Loucy (cell line): ENCODE measurements at regions not wholly inside any gene's neighbourhood (a gene's known extent, or its start where the extent isn't known, plus 50 kb on each side); places are given as distances from the start of the nearest gene placed in this dataset.

Experiments used
- H2AFZ ChIP-seq: fragments of 200-600 bp; sonication (generic); 2 replicates; pipeline ENCODE4 v1.6.0; 2016; ENCODE audit warnings: antibody characterized with exemption, mild to moderate bottlenecking, low read length, moderate library complexity
- H3F3A ChIP-seq: fragments of 200-600 bp; 2 replicates; pipeline ENCODE4 v1.6.0; 2016; ENCODE audit warnings: antibody characterized with exemption, low read depth, mild to moderate bottlenecking
- H3K27me3 ChIP-seq: fragments of 200-600 bp; sonication (generic); 2 replicates; pipeline ENCODE4 v1.6.1; 2014; ENCODE audit warnings: low read length, mild to moderate bottlenecking; ENCODE audit not compliant: insufficient read depth, poor library complexity, severe bottlenecking
- H3K36me3 ChIP-seq: fragments of 200-600 bp; sonication (generic); 2 replicates; pipeline ENCODE4 v1.6.1; 2016; ENCODE audit warnings: low read length; ENCODE audit not compliant: insufficient read depth
- H3K4me1 ChIP-seq: fragments of 200-600 bp; sonication (generic); 2 replicates; pipeline ENCODE4 v1.5.1; 2014; ENCODE audit warnings: low read length, mild to moderate bottlenecking; ENCODE audit not compliant: insufficient read depth, poor library complexity, severe bottlenecking
- H3K4me2 ChIP-seq: fragments of 200-600 bp; sonication (generic); 2 replicates; pipeline ENCODE4 v1.6.0; 2014; ENCODE audit warnings: antibody characterized with exemption, low read length, low read depth, mild to moderate bottlenecking; ENCODE audit not compliant: poor library complexity, severe bottlenecking
- H3K4me3 ChIP-seq: fragments of 200-600 bp; sonication (generic); 2 replicates; pipeline ENCODE4 v1.5.1; 2014; ENCODE audit warnings: low read length, mild to moderate bottlenecking, mixed read lengths; ENCODE audit not compliant: poor library complexity, severe bottlenecking
- H3K79me2 ChIP-seq: fragments of 200-600 bp; sonication (generic); 2 replicates; pipeline ENCODE4 v1.6.1; 2014; ENCODE audit warnings: low read length; ENCODE audit not compliant: insufficient read depth
- H3K9ac ChIP-seq: fragments of 200-600 bp; sonication (generic); 2 replicates; pipeline ENCODE4 v1.6.0; 2014; ENCODE audit warnings: mild to moderate bottlenecking, low read depth, low read length, moderate library complexity; ENCODE audit not compliant: poor library complexity, severe bottlenecking
- H3K9me2 ChIP-seq: fragments of 200-600 bp; sonication (generic); replicated peaks from 2 replicates; pipeline ENCODE4 v1.6.1; 2016; ENCODE audit warnings: low read depth, low read length, mixed read lengths
- H3K9me3 ChIP-seq: fragments of 200-600 bp; sonication (generic); 2 replicates; pipeline ENCODE4 v1.6.1; 2014; ENCODE audit warnings: mild to moderate bottlenecking, antibody characterized with exemption, low read length, low read depth; ENCODE audit not compliant: insufficient read depth
- H4K20me1 ChIP-seq: fragments of 200-600 bp; sonication (generic); 2 replicates; pipeline ENCODE4 v1.6.0; 2014; ENCODE audit warnings: antibody characterized with exemption, low read length, mild to moderate bottlenecking; ENCODE audit not compliant: insufficient read depth, poor library complexity, severe bottlenecking
- EZH2phosphoT487 ChIP-seq: fragments of 200-600 bp; IDR thresholded peaks from 2 replicates; pipeline ENCODE4 v1.6.1; 2018; ENCODE audit warnings: antibody characterized with exemption, mild to moderate bottlenecking, moderate library complexity, borderline replicate concordance
- TF ChIP-seq, protein P1 (sequence below): fragments of 200-600 bp; sonication (generic); conservative IDR thresholded peaks from 2 replicates; pipeline ENCODE4 v1.5.1; 2014; ENCODE audit warnings: mild to moderate bottlenecking, antibody characterized with exemption, low read length

DNA sequence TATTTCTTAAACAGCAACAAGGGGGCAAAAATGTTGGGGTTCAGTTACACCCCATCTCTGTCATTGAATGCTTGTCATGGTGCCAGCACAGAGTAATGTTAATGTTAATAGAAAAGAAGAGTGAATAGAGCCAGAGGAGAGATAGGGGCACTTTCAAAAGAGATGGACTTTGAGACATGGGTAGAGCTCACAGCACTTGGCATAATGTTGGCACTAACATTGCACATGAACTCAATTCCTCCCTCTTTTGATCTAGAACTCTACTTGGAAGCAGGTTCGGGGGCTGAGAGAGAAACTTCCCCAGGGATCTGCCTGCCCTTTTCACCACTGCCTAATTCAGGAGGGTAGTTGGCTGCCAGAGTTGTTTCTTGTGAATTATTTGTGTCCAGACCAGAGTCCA lies 188.0 kb upstream of the ADRA1D start:
- Histone ChIP-seq H2AFZ (no peak overlapping the region), H3F3A (no peaks in the 10 kb centered on the region), H3K36me3 (no peaks in the 10 kb centered on the region), H3K4me1 (no peaks in the 10 kb centered on the region), H3K27me3 (no peaks in the 10 kb centered on the region), H3K9me2 (no peaks in the 10 kb centered on the region), H4K20me1 (no peaks in the 10 kb centered on the region), H3K79me2 (no peaks in the 10 kb centered on the region), H3K4me3 (no peak overlapping the region), H3K9me3 (no peaks in the 10 kb centered on the region), H3K4me2 (no peak overlapping the region), H3K9ac (no peak overlapping the region)
- TF ChIP-seq EZH2phosphoT487, result no peak
- TF ChIP-seq, protein P1, sequence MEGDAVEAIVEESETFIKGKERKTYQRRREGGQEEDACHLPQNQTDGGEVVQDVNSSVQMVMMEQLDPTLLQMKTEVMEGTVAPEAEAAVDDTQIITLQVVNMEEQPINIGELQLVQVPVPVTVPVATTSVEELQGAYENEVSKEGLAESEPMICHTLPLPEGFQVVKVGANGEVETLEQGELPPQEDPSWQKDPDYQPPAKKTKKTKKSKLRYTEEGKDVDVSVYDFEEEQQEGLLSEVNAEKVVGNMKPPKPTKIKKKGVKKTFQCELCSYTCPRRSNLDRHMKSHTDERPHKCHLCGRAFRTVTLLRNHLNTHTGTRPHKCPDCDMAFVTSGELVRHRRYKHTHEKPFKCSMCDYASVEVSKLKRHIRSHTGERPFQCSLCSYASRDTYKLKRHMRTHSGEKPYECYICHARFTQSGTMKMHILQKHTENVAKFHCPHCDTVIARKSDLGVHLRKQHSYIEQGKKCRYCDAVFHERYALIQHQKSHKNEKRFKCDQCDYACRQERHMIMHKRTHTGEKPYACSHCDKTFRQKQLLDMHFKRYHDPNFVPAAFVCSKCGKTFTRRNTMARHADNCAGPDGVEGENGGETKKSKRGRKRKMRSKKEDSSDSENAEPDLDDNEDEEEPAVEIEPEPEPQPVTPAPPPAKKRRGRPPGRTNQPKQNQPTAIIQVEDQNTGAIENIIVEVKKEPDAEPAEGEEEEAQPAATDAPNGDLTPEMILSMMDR, result no peak

DNA sequence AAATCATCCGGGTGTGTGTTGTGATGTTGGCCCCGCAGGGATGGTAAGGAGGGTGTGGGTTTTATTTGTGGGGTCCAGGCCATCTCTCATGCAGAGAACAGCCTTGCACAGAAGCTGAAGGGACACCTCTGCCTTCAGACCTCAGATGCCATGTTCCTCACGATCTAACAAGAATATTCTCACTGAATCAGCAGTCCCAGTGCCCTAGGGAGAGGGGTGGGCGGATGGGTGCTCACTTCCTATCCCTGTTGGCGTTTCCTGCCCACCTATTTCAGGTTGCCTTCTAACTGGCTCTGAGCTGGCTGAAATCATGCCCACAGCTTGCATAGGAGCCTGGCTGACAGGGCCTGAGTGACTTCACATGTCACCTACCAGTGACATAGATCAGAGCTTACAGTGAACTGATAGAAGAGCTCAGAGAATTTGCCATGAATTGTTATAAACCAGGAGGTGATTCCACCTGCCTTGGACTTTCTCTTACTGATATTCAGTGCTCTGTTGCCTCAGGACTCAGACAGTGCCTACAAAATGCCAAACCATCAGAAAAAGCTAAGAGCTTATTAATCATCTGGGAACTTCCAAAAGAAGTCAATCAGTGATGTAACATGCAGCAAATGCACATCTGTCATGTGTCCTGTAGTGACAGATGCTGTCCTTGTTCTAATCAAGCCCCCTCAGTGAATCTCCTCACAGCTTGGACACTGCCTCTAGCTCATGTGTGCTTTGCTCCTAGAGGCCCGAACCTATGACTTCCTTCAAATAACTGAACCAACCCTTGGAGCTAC lies 186.8 kb upstream of the ADRA1D start:
- Histone ChIP-seq H3F3A (no peaks in the 10 kb centered on the region), H3K27me3 (no peaks in the 10 kb centered on the region), H3K36me3 (no peaks in the 10 kb centered on the region), H3K9me2 (no peaks in the 10 kb centered on the region), H3K4me3 (no peak overlapping the region), H3K9me3 (no peaks in the 10 kb centered on the region), H2AFZ (no peak overlapping the region), H4K20me1 (no peaks in the 10 kb centered on the region), H3K9ac (no peak overlapping the region), H3K4me1 (no peaks in the 10 kb centered on the region), H3K4me2 (no peak overlapping the region), H3K79me2 (no peaks in the 10 kb centered on the region)
- TF ChIP-seq, protein P1, result no peak
- TF ChIP-seq EZH2phosphoT487, result no peak

DNA sequence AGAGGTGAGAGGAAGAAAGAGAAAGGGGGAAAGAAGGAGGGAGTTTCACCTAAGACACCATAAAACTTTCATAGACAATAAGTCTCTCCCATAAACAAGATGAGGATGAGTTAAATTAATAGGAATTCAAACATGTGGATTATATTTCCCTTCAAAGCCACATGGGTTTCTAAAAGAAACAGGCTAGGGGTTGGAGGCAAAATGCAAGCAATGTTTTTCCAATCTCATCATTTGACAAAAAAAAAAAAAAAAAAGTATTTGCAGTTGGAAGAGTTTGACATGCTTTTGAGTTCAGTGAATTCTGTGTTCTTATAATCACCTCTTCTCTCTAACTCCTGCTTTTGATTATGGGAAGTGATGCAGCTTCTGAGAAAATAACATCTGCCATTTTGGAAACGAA lies 186.1 kb upstream of the ADRA1D start:
- TF ChIP-seq, protein P1, result no peak
- TF ChIP-seq EZH2phosphoT487, result no peak
- no peak overlapping the region for H3K4me3 ChIP-seq
- H3F3A ChIP-seq, result no peaks in the 10 kb centered on the region
- no peaks in the 10 kb centered on the region for H3K79me2 ChIP-seq
- H3K9ac ChIP-seq, result no peak overlapping the region
- no peak overlapping the region for H2AFZ ChIP-seq
- H3K9me3 ChIP-seq, result no peaks in the 10 kb centered on the region
- H3K36me3 ChIP-seq, result no peaks in the 10 kb centered on the region
- no peaks in the 10 kb centered on the region for H3K9me2 ChIP-seq
- H3K4me2 ChIP-seq, result no peak overlapping the region
- no peaks in the 10 kb centered on the region for H3K27me3 ChIP-seq
- H4K20me1 ChIP-seq, result no peaks in the 10 kb centered on the region
- no peaks in the 10 kb centered on the region for H3K4me1 ChIP-seq
